ENCODE measurements at regions not wholly inside any gene's neighbourhood (a gene's known extent, or its start where the extent isn't known, plus 50 kb on each side); places are given as distances from the start of the nearest gene placed in this dataset.

- POLR2A ChIA-PET, result no interaction called here
- Mint-ChIP-seq H3K4me3 (no peak overlapping the region), H3K27ac (no peak overlapping the region), H3K27me3 (peaks cover 24% of the 10 kb centered on the region), H3K9me3 (no peaks in the 10 kb centered on the region), H3K4me1 (peaks cover 4% of the 10 kb centered on the region), H3K36me3 (ENCODE audit: low read depth) (no peaks in the 10 kb centered on the region)
- no peak for ATAC-seq (ENCODE audit: low read depth)
- CTCF ChIA-PET, result no interaction called here
- no peak for TF ChIP-seq CTCF (IDR thresholded peaks at IDR 0.05)
- intact Hi-C loops (cut with micrococcal nuclease), result no loop called here
- DNase-seq, result no peak
These were observed 120.9 kb upstream of the KCTD7 start for GRCh38 chr7:66507764-66508296.

GRCh38 chr7:66508431-66508830 is 120.2 kb upstream of the KCTD7 start:
- ChIA-PET CTCF (no interaction called here), POLR2A (interaction anchor here (0.6 kb wide), 1 partner anchor 120 kb away, joined by 4 read pairs; the partner anchor contains the start of gene KCTD7)
- peaks cover 4% of the 10 kb centered on the region for H3K4me1 Mint-ChIP-seq
- H3K27me3 Mint-ChIP-seq, result peaks cover 24% of the 10 kb centered on the region
- H3K9me3 Mint-ChIP-seq, result no peaks in the 10 kb centered on the region
- intact Hi-C loops (cut with micrococcal nuclease), result no loop called here
- TF ChIP-seq CTCF (IDR thresholded peaks at IDR 0.05), result no peak
- ATAC-seq (ENCODE audit: low read depth) (no peak), DNase-seq (no peak)
- H3K27ac Mint-ChIP-seq, result no peak overlapping the region
- no peaks in the 10 kb centered on the region for H3K36me3 Mint-ChIP-seq (ENCODE audit: low read depth)
- no peak overlapping the region for H3K4me3 Mint-ChIP-seq

- H3K9me3 Mint-ChIP-seq, result no peaks in the 10 kb centered on the region
- ATAC-seq (ENCODE audit: low read depth) (no peak), DNase-seq (no peak)
- no peaks in the 10 kb centered on the region for H3K4me1 Mint-ChIP-seq
- no peaks in the 10 kb centered on the region for H3K36me3 Mint-ChIP-seq (ENCODE audit: low read depth)
- no peak for TF ChIP-seq CTCF (IDR thresholded peaks at IDR 0.05)
- H3K27ac Mint-ChIP-seq, result no peak overlapping the region
- no peaks in the 10 kb centered on the region for H3K27me3 Mint-ChIP-seq
- POLR2A ChIA-PET, result interaction anchor here (1.6 kb wide), 1 partner anchor 20 kb away, joined by 5 read pairs; no protein-coding TSS in a partner anchor
- intact Hi-C loops (cut with micrococcal nuclease), result no loop called here
- no peak overlapping the region for H3K4me3 Mint-ChIP-seq
- CTCF ChIA-PET, result no interaction called here
These were observed 114.6 kb upstream of the KCTD7 start for GRCh38 chr7:66514050-66514449.

- DNase-seq, result no peak
- H3K4me1 Mint-ChIP-seq, result no peaks in the 10 kb centered on the region
- intact Hi-C loops (cut with micrococcal nuclease), result no loop called here
- no peak overlapping the region for H3K27ac Mint-ChIP-seq
- no peaks in the 10 kb centered on the region for H3K9me3 Mint-ChIP-seq
- H3K36me3 Mint-ChIP-seq (ENCODE audit: low read depth), result no peaks in the 10 kb centered on the region
- no peak overlapping the region for H3K4me3 Mint-ChIP-seq
- ChIA-PET POLR2A (interaction anchor here (0.5 kb wide), 1 partner anchor 362 kb away, joined by 5 read pairs; no protein-coding TSS in a partner anchor), CTCF (no interaction called here)
- no peak for TF ChIP-seq CTCF (IDR thresholded peaks at IDR 0.05)
- no peaks in the 10 kb centered on the region for H3K27me3 Mint-ChIP-seq
- no peak for ATAC-seq (ENCODE audit: low read depth)
These were observed 111.3 kb upstream of the KCTD7 start for GRCh38 chr7:66517212-66517909.

GRCh38 chr7:66518151-66518691 is 110.5 kb upstream of the KCTD7 start:
- DNase-seq, result no peak
- no peaks in the 10 kb centered on the region for H3K36me3 Mint-ChIP-seq (ENCODE audit: low read depth)
- H3K9me3 Mint-ChIP-seq, result no peaks in the 10 kb centered on the region
- ChIA-PET POLR2A (interaction anchor here (0.5 to 0.6 kb wide), 3 partner anchors 162 to 488 kb away, joined by 3 to 8 read pairs (median 5); no protein-coding TSS in a partner anchor), CTCF (no interaction called here)
- TF ChIP-seq CTCF (IDR thresholded peaks at IDR 0.05), result no peak
- no peaks in the 10 kb centered on the region for H3K4me1 Mint-ChIP-seq
- H3K27me3 Mint-ChIP-seq, result no peaks in the 10 kb centered on the region
- ATAC-seq (ENCODE audit: low read depth), result no peak
- H3K27ac Mint-ChIP-seq, result no peak overlapping the region
- intact Hi-C loops (cut with micrococcal nuclease), result no loop called here
- H3K4me3 Mint-ChIP-seq, result no peak overlapping the region

All from activated B cell treated with CpG ODN at 0.5 μM for 24 hours (primary cell).